HepG2 (cell line): ENCODE measurements at regions not wholly inside any gene's neighbourhood (a gene's known extent, or its start where the extent isn't known, plus 50 kb on each side); places are given as distances from the start of the nearest gene placed in this dataset.

Experiments
- CREBL2 ChIP-seq: sonication (generic); formaldehyde crosslinking; IDR thresholded peaks from 2 replicates; pipeline ENCODE4 v1.8.1; 2023; ENCODE audit warnings: missing genetic modification reagents, mild to moderate bottlenecking, borderline replicate concordance
- EP300 ChIP-seq, 3 experiments: sonication (generic) in 1 of 3; formaldehyde crosslinking in 1 of 3; IDR thresholded peaks; 2 replicates each; pipeline versions ENCODE4 v1.5.1 to v1.6.1; 2011 to 2020; ENCODE audit warnings: low read depth in 2 of 3, low read length in 2 of 3, borderline replicate concordance in 1 of 3, improper control_type of control experiment in 1 of 3, mild to moderate bottlenecking in 1 of 3, missing genetic modification reagents in 1 of 3, moderate library complexity in 1 of 3
- SMAD9 ChIP-seq: sonication (generic); formaldehyde crosslinking; IDR thresholded peaks from 2 replicates; pipeline ENCODE4 v1.5.1; 2020; ENCODE audit warnings: mild to moderate bottlenecking, missing genetic modification reagents
- STAG1 ChIP-seq: sonication (generic); formaldehyde crosslinking; IDR thresholded peaks from 2 replicates; pipeline ENCODE4 v1.4.0; 2020; ENCODE audit warnings: missing genetic modification reagents
- ZNF446 ChIP-seq: sonication (generic); formaldehyde crosslinking; IDR thresholded peaks from 2 replicates; pipeline ENCODE4 v1.5.0; 2020; ENCODE audit warnings: mild to moderate bottlenecking, missing genetic modification reagents
- ZNF761 ChIP-seq: sonication (generic); formaldehyde crosslinking; conservative IDR thresholded peaks from 2 replicates; pipeline ENCODE4 v1.4.0; 2020; ENCODE audit warnings: mild to moderate bottlenecking, missing genetic modification reagents

DNA sequence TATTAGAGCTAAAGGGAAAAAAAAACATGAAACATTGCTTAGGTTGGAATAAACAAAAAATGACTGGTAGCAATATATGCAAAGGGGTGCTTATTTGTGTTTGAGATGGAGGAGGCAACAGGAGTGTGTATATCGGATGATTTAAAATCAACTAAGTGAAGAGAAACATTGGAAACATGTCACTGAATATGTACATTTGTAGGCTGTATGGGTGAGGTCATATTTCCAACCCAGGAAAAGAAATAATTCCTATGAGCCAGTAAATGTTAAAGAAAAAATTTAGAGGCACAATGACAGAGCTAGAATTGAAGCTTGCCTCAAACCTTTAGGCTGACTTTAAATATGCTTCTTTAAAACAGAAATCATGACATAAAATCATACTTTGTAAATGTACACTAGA, 709.0 kb upstream of the SEMA3D start:
- TF ChIP-seq STAG1 (no peak), EP300 (IDR thresholded peaks at IDR 0.05; ENCODE audit: low read depth in 2 of 2, low read length in 2 of 2) (no peak), EP300 (CRISPR knock-in tag; IDR thresholded peaks at IDR 0.05; ENCODE audit: borderline replicate concordance) (no peak), CREBL2 (CRISPR knock-in tag) (no peak), SMAD9 (CRISPR knock-in tag) (no peak), ZNF446 (no peak), ZNF761 (CRISPR knock-in tag) (no peak)
